Body of pancreas (tissue), 4 donors: ENCODE measurements at regions not wholly inside any gene's neighbourhood (a gene's known extent, or its start where the extent isn't known, plus 50 kb on each side); places are given as distances from the start of the nearest gene placed in this dataset.
"Not testable (repeated sequence)": the region's sequence is repeated elsewhere in the genome, so short reads cannot be mapped to it uniquely, and the experiment has no call there.

Source experiments
- ATAC-seq: fragments of 150-250 bp; one replicate; pipeline ENCODE4 v1.9.1; 2016
- DNase-seq, 4 donors: peaks; one replicate each; pipeline ENCODE4 v3.0.0-alpha.2; 2019
- H3K27ac ChIP-seq, 4 donors: fragments of 200-600 bp; sonication (generic); 1 replicate in 3 of 4; 2 replicates in 1 of 4; pipeline versions ENCODE4 v1.5.1 to v1.6.1; 2016 to 2019; ENCODE audit warnings: mild to moderate bottlenecking in 1 of 4, mixed read lengths in 1 of 4, moderate library complexity in 1 of 4
- H3K27me3 ChIP-seq, 2 donors: fragments of 200-600 bp; sonication (generic); one replicate each; pipeline ENCODE4 v1.6.0; 2016; ENCODE audit warnings: mild to moderate bottlenecking in 1 of 2
- H3K36me3 ChIP-seq, 2 donors: fragments of 200-600 bp; sonication (generic); replicated peaks in 1 of 2; 2 replicates each; pipeline ENCODE4 v1.5.1; 2016; ENCODE audit warnings: low read depth in 2 of 2; ENCODE audit not compliant: insufficient read depth in 1 of 2
- H3K4me1 ChIP-seq: fragments of 200-600 bp; sonication (generic); one replicate; pipeline ENCODE4 v1.6.0; 2016
- H3K4me3 ChIP-seq, 2 donors: fragments of 200-600 bp; sonication (generic); 1 replicate in 1 of 2; 2 replicates in 1 of 2; pipeline ENCODE4 v1.5.1; 2016 to 2019
- H3K9me3 ChIP-seq, 3 donors: fragments of 200-600 bp; sonication (generic); 1 replicate in 2 of 3; 2 replicates in 1 of 3; pipeline ENCODE4 v1.5.1; 2016
- POLR2A ChIP-seq, 3 donors: fragments of 450-650 bp; IDR thresholded peaks; one replicate each; pipeline ENCODE4 v1.6.1; 2016; ENCODE audit warnings: antibody characterized with exemption in 3 of 3, mild to moderate bottlenecking in 2 of 3
- WGBS, 2 donors: methylation state at CpG; one replicate each; pipeline ENCODE4 v1.1.5; 2017; 5-methylcytosine and 5-hydroxymethylcytosine counted together
- intact Hi-C: fragments of 100-400 bp; cut with DNase I; formaldehyde crosslinking; loops from one replicate; pipeline ENCODE4 v1.15.1; 2023
- TF ChIP-seq, protein P1 (sequence below), 7 experiments: fragments of 450-650 bp in 4 of 7; fragments of 200-600 bp in 3 of 7; sonication (generic) in 3 of 7; IDR thresholded peaks; one replicate each; pipeline ENCODE4 v1.5.1; 2016 to 2019; ENCODE audit warnings: antibody characterized with exemption in 7 of 7

DNA sequence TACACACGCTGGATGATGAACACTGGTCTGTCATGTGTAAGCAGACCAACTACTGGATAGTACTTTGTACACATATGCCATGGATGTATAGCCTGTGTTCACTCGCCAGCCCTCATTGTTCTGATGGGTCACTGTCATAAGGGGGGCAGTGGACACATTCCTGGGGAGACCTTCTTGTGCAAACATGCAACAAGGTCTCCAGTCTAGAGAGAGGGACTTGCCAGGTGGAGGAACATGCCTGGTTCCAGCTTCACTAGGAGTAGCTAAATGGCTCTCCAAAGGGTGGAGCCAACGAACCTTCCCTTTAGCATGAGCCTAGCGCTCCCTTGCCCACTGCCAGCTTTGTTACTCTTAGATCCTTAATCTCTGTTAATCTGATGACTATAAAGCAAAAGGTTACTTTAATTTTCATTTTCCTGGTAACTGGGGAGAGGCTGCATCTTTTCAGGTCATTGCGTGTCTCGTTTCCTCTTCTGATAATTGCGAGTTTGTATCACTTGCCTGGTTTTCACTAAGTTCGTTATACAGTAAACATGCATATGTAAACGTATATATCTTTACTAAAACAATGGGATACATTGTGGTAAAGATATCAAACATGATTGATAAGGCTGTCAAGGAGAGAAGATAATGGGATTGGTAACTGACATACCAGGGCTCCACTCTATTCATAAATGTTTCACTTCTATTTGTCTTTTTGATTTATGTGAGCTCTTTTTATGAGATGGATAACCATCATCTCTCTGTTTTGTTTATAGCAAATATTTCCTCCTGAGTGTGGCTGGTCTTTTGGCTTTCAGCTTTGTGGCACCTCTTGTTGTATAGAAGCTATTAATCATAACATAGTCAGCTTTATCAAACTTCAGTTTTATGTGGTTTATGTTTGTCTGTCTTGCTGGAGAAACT lies 235.2 kb upstream of the SGCG start:
- ATAC-seq (no peak), DNase-seq (no peak)
- Histone ChIP-seq H3K4me1 (no peaks in the 10 kb centered on the region), H3K4me3 (no peak overlapping the region), H3K36me3 (no peaks in the 10 kb centered on the region), H3K27ac (no peak overlapping the region), H3K27me3 (no peaks in the 10 kb centered on the region), H3K9me3 (no peaks in the 10 kb centered on the region)
- WGBS, 2 donors = 33 to 36% methylated on average over 9 of the region's 9 CpGs
- no peak for TF ChIP-seq POLR2A (IDR thresholded peaks at IDR 0.05)
- TF ChIP-seq, protein P1, sequence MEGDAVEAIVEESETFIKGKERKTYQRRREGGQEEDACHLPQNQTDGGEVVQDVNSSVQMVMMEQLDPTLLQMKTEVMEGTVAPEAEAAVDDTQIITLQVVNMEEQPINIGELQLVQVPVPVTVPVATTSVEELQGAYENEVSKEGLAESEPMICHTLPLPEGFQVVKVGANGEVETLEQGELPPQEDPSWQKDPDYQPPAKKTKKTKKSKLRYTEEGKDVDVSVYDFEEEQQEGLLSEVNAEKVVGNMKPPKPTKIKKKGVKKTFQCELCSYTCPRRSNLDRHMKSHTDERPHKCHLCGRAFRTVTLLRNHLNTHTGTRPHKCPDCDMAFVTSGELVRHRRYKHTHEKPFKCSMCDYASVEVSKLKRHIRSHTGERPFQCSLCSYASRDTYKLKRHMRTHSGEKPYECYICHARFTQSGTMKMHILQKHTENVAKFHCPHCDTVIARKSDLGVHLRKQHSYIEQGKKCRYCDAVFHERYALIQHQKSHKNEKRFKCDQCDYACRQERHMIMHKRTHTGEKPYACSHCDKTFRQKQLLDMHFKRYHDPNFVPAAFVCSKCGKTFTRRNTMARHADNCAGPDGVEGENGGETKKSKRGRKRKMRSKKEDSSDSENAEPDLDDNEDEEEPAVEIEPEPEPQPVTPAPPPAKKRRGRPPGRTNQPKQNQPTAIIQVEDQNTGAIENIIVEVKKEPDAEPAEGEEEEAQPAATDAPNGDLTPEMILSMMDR (IDR thresholded peaks at IDR 0.05) = no peak
- intact Hi-C loops = no loop called here

DNA sequence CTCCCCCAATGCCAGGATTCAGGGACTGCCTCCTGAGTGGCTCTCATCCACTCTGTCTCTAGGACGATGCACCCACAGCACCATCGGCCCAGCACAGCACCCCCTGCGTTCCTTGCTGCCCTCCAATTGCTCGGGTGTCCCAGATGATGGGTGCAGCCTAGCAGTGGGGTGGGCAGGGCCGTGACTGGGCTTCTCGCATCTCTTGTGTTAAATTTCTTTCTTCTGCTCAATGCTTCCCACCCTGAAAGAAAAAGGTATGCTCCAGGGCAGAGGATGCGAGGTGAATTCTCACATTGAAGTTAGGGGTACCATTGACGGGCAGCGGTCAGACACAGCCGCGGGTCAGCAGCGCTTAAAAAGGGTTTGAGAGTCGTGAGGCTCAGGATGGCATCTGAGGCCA lies 232.4 kb upstream of the SGCG start:
- H3K4me1 ChIP-seq = no peaks in the 10 kb centered on the region
- no peak overlapping the region for H3K27ac ChIP-seq
- no peaks in the 10 kb centered on the region for H3K9me3 ChIP-seq
- H3K36me3 ChIP-seq = no peaks in the 10 kb centered on the region
- 69 to 75% methylated on average over 13 of the region's 13 CpGs for WGBS, 2 donors
- TF ChIP-seq, protein P1 (IDR thresholded peaks at IDR 0.05) = no peak
- no peak for TF ChIP-seq POLR2A (IDR thresholded peaks at IDR 0.05)
- H3K27me3 ChIP-seq = no peaks in the 10 kb centered on the region
- DNase-seq (no peak), ATAC-seq (no peak)
- intact Hi-C loops = no loop called here
- no peak overlapping the region for H3K4me3 ChIP-seq

DNA sequence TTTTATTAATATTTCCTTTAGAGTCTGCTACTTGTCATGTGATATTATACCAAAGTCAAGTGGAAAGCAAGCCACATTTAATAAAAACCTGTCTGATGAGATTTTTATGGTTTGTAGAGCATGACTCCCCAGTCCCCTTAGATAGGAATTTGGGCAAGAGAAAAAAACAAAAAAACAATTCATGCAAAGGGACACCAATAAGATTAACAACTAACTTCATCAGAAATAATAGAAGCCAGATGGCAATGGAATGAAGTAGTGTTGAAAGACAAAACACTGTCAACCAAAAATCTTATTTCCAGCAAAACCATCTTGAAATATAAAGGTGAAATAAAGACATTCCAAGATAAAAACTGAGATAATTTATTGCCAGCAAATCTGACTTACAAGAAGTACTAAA lies 228.8 kb upstream of the SGCG start:
- H3K4me1 ChIP-seq, H3K4me3 ChIP-seq, ATAC-seq, intact Hi-C loops, H3K36me3 ChIP-seq, DNase-seq, H3K27ac ChIP-seq, H3K9me3 ChIP-seq, H3K27me3 ChIP-seq: not testable (repeated sequence)

DNA sequence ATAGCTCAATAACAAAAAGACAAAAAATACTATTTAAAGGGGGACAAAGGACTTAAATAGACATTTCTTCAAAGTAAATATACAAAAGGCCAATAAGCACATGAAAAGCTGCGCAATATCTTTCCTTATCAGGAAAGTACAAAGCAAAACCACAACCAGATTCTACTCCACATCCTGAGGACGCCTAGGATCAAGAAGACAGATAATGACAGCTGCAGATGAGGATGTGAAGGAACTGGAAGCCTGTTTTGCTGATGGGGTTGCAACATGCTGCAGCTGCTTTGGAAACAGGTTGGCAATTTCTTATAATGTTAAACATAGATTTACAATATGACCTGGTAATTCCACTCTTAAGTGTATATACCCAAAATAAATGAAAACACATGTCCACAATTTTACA lies 225.6 kb upstream of the SGCG start:
- 41 to 58% methylated on average over 2 of the region's 2 CpGs for WGBS, 2 donors
- H3K27ac ChIP-seq, H3K4me1 ChIP-seq, H3K27me3 ChIP-seq, H3K4me3 ChIP-seq, DNase-seq, H3K9me3 ChIP-seq, ATAC-seq, intact Hi-C loops, H3K36me3 ChIP-seq: not testable (repeated sequence)

DNA sequence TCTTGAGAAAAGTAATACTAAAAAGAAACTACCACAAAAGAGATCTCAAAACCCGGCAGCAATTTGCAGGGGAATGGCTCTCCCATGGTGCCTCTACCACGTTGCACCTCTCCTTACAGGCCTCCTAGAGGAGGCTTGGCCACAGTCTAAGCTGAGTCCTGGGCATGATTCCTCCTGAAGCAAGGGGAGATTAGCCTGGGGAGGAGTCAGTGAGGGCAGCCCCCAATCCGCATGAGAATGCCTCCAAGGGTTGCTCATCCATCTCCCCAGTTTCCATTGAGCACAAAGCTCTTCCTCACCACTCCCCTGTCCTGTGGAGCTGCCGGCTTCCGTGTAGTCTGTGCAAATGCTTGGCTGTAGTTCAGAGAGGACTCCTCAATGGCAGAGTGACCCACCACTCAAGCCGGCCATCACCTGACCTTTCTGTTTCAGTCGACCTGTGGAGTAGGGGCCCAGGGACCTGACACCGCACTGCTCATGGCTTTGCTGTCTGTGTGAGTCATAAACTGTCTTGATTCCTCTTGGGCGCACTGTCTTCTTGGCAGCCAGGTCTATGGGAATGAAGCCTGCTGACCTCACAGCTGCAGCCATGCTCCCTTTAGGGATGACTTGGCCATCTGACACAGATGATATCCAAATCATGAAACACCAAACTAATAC lies 224.2 kb upstream of the SGCG start:
- H3K27me3 ChIP-seq, ATAC-seq, H3K9me3 ChIP-seq, intact Hi-C loops, H3K27ac ChIP-seq, H3K4me3 ChIP-seq, H3K4me1 ChIP-seq, H3K36me3 ChIP-seq: not testable (repeated sequence)
- peak in 1 of 4 donors; percentile 6 for DNase-seq
- WGBS, 2 donors = 65 to 74% methylated on average over 8 to 9 of the region's 9 CpGs

DNA sequence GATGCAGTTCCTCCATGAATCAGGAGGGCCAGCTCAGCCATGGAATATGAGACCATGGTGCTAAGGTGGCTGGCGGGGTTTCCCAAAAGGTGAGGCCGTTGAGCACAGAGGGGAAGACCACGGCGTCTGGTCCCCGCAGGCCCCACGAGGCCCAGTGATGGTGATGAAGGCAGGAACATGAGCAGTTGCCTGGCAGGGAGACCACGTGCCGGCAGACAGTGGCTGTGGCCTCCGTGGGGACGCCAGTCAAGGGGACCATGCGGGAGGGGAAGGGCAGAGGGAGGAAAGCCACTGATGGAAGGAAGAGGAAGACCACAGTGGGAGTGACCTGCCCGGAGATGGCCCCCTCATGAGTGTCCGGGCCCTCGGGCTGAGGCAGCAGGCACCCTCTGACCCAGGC lies 220.9 kb upstream of the SGCG start:
- DNase-seq, intact Hi-C loops, H3K4me1 ChIP-seq, H3K4me3 ChIP-seq, H3K9me3 ChIP-seq, ATAC-seq, H3K27me3 ChIP-seq, H3K36me3 ChIP-seq, H3K27ac ChIP-seq: not testable (repeated sequence)
- WGBS, 2 donors = 63 to 79% methylated on average over 8 to 13 of the region's 14 CpGs
